GM18909 (cell line): ENCODE measurements at regions not wholly inside any gene's neighbourhood (a gene's known extent, or its start where the extent isn't known, plus 50 kb on each side); places are given as distances from the start of the nearest gene placed in this dataset.

Source experiments
- ATAC-seq: cut with Tn5 transposase; IDR thresholded peaks from one replicate; pipeline ENCODE4 v1.9.1; 2021; ENCODE audit warnings: mild to moderate bottlenecking; ENCODE audit not compliant: unreplicated experiment, poor library complexity

GRCh38 chr5:125794922-125795321 is 628.3 kb upstream of the GRAMD2B start:
- ATAC-seq = no peak

DNA sequence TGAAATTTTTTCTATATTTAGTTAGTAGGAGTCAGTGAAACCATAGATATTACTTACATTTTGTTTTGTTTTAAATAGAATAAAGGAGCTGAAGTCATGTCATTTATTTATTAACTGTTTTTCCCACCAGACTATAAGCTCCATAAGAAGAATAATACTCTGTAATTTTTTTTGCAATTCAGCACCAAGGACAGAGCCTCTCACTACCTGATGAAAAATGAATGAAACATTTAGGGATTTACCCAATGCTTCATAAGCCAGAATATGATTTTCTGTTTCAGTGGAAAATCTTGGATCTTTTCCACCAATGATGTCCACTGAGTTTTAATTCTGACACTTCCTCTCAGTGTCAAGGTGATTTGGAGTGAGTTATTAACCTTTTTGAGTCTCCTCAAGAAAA is 624.9 kb upstream of the GRAMD2B start:
- no peak for ATAC-seq

DNA sequence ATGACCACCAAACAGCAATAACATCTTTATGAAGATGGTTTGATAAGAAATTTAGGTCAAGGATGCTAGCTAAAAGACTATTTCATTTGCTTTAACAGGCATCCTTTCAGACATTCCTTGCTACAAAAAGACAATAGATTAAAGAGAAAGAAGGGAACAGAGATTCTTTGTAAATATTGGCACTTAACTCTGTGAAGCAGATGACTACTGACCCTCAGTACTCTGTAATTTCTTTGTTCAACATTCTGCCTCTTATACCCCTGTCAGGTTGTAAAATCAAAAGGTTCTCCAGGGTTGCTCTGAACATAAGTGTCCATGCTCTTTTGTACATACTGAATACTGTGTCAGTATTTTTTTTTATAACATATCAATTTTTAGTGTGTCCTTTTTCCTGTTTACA is 610.6 kb upstream of the GRAMD2B start:
- ATAC-seq = no peak

GRCh38 chr5:125813221-125813974 is 609.8 kb upstream of the GRAMD2B start:
- no peak for ATAC-seq

DNA sequence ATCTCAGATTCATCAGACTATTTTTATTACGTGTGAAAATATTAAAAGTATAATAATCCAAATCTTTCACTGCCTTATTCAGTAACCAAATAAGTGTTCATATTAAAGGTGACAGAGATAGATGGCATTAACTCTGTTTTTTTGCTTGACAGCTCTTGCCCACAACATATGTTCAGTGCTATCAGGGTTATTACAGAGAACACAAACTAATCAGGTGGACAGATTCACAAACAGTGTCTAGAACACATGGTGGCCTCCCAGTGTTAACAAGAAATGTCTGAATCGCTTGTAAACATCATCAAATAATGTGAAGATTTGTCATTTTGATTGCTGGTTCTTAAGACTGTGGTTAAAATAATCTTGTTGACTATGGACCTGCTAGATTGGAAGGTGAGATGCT is 609.1 kb upstream of the GRAMD2B start:
- ATAC-seq = no peak

GRCh38 chr5:125823572-125823971 is 599.6 kb upstream of the GRAMD2B start:
- no peak for ATAC-seq

- ATAC-seq = no peak
Measured at GRCh38 chr5:125826214-125826613, 597.0 kb upstream of the GRAMD2B start.

GRCh38 chr5:125829349-125829748 is 593.9 kb upstream of the GRAMD2B start:
- peak; percentile 96 for ATAC-seq

DNA sequence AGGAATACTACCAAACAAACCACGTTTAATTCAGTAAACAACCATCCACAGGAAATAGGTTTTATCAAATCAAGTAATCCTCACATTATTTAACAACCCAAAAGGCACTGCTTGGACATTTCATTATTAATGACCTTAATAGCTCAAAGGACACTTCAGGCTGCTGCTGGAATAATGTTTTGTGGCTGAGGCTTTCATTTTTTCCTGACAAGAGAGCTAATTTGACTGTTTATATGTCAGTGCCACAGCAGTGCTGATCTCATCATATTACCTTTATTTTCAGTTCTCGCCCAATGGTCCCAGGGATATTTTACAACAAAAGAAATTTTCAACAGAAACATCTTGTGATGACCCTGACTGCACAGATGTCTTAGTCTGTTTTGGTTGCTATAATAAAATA is 589.8 kb upstream of the GRAMD2B start:
- no peak for ATAC-seq

GRCh38 chr5:125834438-125835115 is 588.6 kb upstream of the GRAMD2B start:
- no peak for ATAC-seq

DNA sequence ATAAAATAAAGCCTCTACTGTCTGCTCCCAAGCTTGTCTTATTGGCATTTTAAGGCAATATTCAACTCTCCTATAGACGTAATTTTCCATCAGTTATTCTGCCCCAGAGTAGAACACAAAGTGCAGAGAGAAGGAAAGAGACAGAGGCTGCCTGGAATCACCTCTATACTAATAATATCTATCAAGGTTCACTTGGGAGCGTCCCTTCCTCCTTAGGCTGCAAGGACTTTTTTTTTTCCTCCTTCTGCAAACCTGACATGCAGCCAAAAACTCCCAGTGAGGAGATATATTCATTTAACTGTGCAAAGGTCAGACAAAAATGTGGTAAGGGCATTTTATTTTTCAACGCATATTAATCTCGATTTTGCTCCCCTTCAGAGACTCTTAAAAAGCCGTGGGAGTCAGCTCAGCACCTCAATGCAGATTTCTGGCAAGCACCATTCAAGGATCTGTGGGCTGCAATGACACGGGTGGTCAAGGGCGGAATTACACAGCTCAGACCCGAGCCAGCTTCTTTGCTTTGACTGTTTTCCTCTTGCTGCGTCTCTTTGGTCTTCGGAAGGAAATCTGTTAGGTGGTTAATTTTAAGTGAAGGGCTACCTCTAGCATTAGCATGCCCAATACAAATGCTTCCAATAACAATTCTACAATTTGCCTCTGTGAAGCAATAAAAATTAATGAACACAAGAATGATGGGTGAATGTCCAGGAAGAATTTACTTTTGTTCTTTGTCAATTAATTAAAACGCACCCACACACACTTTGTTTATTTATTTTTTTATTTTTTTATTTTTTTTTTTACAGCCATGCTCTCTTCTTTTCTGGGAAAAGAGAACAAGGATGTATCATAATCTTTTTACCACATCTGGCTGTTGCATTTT is 587.7 kb upstream of the GRAMD2B start:
- ATAC-seq = peak; percentile 81

DNA sequence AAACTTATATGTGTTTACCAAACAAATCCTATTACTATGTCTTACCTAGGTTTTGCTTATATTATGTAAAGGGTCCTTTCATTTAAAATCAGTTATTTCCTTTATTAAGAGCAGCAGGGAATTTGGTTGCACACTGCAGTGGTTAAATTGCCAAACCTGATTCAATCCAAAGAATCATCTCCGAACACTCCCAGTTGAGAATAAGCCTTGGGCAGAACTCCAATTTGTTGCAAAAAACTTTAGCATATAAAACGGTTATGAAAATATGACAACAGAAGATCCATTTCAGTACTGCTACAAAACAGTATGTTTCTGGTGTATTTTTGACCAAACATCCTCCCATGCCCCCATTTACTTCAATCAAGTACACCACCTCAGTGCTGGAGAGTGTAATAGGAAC is 587.0 kb upstream of the GRAMD2B start:
- no peak for ATAC-seq

DNA sequence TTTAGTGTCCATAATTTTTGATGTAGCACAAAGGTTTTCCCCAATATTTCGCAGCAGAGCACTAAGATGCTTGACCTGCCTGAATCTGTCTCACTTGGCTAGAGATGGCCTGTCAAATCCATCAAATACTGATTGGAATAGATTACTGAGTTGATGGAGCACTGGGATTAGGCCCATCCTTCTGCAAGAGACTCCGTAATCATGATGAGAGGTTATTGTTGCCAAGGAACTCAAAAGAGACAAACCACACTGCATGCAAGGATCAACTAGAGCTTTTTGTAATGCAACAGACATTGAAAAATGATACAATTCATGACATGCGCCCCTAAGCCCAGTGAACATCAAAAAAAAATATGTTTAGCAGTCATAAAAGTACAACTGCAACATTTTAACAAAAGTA is 585.3 kb upstream of the GRAMD2B start:
- no peak for ATAC-seq

DNA sequence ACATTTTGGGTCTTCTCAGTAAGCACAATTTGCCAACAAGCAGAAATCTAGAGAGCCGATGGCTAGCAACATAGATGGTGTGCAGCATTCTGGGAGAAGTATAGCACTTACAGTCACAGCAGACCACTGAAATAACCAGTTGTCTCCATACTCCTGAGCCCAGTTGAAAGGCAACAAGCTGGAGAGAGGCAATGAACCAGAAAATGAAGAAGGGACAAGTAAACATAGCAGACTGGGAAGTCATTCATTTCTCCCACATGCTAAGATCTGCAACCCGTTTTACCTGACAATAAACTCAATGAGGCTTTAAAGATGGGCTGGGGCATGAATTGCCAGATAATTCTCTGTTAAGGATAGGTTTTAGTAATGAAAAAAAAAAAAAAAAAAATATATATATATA is 575.6 kb upstream of the GRAMD2B start:
- ATAC-seq = no peak

GRCh38 chr5:125848751-125849150 is 574.5 kb upstream of the GRAMD2B start:
- ATAC-seq = no peak

DNA sequence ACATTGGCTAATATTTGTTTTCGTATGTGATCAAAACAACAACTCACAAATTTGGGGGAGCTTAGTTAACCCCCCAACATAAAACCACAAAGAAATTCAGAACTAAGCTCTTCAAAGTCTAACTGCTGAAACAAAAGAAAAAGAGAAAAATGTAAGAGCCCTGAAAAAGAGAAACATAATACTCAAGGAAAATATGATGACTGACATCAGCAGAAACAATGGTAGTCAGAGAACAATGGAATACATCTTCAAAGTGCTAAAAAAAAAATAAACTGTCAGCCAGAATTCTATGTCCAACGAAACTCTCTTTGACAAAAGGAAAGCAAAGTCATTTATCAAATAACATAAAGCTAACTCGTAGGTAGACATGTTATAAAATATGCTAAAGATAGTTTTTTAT is 566.3 kb upstream of the GRAMD2B start:
- no peak for ATAC-seq

DNA sequence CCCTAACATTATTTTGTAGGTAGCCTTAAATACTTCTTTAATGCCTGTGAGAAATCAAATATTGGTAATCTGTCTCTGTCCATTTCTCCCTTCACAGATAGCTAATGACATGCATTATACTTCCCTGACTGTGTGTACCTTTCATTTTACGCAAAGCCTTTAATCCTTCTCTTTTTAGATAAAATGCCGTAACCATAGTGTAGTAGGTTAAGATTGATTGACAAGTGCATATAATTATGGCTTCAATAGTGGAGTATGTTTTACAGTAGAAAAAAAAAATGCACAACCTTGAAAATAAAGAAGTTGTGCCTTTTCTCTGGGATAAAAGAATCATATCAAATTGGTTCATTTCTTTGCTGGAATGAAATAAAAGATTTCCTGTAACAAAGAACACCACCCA is 559.6 kb upstream of the GRAMD2B start:
- no peak for ATAC-seq

GRCh38 chr5:125865166-125865815 is 557.9 kb upstream of the GRAMD2B start:
- no peak for ATAC-seq

- ATAC-seq = no peak
Measured at GRCh38 chr5:125868036-125868435, 555.2 kb upstream of the GRAMD2B start.

DNA sequence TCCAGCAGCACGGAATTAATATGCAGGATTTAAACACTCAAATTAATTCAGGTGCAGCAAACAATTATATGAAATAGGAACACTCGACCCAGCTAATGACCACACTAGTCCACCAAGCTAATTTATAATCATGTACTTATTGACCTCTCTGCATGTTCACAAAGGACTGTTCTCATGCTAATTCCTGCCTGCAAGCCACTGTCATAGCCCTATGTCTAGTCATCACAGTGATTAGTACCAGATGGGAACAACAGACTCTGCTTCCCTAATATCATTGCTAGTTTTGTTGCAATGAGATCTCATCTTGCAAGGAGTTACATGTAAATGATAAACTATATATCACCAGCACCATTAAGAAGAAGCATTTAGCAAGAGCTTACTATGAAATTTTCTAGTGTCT is 553.0 kb upstream of the GRAMD2B start:
- no peak for ATAC-seq

- ATAC-seq = no peak
Measured at GRCh38 chr5:125874057-125874456, 549.2 kb upstream of the GRAMD2B start.
